HUES48 (cell line): ENCODE measurements at regions not wholly inside any gene's neighbourhood (a gene's known extent, or its start where the extent isn't known, plus 50 kb on each side); places are given as distances from the start of the nearest gene placed in this dataset.

Source experiments
- H3K27ac ChIP-seq: one replicate; pipeline ENCODE4 v1.7.0; 2013; ENCODE audit warnings: low read depth, low read length, inconsistent platforms
- H3K27me3 ChIP-seq: 2 replicates; pipeline ENCODE4 v1.6.1; 2013; ENCODE audit warnings: mild to moderate bottlenecking, low read length; ENCODE audit not compliant: control insufficient read depth, insufficient read depth
- H3K36me3 ChIP-seq: 2 replicates; pipeline ENCODE4 v1.6.1; 2013; ENCODE audit warnings: low read length; ENCODE audit not compliant: control insufficient read depth, insufficient read depth
- H3K4me1 ChIP-seq: 2 replicates; pipeline ENCODE4 v1.6.1; 2013; ENCODE audit warnings: mild to moderate bottlenecking, low read length; ENCODE audit not compliant: control insufficient read depth, insufficient read depth
- H3K4me3 ChIP-seq: 2 replicates; pipeline ENCODE4 v1.5.1; 2013; ENCODE audit warnings: mild to moderate bottlenecking, low read depth, low read length
- H3K9ac ChIP-seq: 2 replicates; pipeline ENCODE4 v1.6.1; 2013; ENCODE audit warnings: mild to moderate bottlenecking, low read depth, low read length, moderate library complexity
- H3K9me3 ChIP-seq: 2 replicates; pipeline ENCODE4 v1.6.1; 2013; ENCODE audit warnings: low read length; ENCODE audit not compliant: control insufficient read depth, insufficient read depth

DNA sequence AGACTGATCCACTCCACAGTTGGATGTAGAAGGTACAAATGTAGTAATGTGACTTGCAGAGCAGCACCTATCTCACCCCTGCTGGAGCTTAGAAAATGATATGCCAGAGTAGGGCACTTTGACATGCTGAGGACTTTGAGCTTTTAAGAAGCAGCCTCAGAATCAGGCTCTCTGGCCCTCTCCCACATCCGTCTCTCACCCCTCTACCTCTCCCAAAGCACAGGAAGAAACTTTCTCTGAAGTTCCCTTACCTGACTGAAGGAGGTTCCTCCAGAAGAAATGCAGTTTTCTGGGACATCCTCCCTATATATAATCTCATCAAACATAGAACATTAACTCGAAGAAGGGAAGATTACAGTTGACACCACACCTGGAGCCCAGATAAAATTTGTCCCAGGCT is 98.4 kb upstream of the PEX5L start:
- Histone ChIP-seq H3K9ac (no peak overlapping the region), H3K4me3 (no peak overlapping the region), H3K36me3 (no peaks in the 10 kb centered on the region), H3K27ac (peak overlapping the region; percentile 16), H3K27me3 (no peaks in the 10 kb centered on the region), H3K9me3 (no peaks in the 10 kb centered on the region), H3K4me1 (peaks cover 30% of the 10 kb centered on the region)

DNA sequence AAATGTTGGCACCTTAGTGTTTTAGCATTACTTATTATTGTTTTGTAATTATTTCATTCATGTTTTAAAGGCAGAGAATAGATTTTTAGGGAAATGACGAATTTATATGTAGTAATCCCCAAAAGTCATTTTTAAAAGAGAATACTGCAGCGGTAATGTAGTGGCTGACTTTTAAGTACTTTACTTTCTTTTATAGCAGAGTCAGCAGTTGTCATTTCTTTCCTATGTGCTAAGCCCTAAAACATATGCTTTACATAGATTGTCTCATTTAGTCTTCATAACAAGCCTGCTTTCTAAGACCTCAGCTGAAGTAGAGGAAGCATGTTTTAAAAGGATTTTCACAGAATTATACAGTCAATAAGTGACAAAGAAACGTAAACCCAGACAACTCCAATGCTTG is 102.1 kb upstream of the PEX5L start:
- no peaks in the 10 kb centered on the region for H3K9me3 ChIP-seq
- no peaks in the 10 kb centered on the region for H3K27me3 ChIP-seq
- H3K36me3 ChIP-seq, result no peaks in the 10 kb centered on the region
- no peak overlapping the region for H3K9ac ChIP-seq
- H3K4me3 ChIP-seq, result no peak overlapping the region
- no peak overlapping the region for H3K27ac ChIP-seq
- H3K4me1 ChIP-seq, result peaks cover 21% of the 10 kb centered on the region

DNA sequence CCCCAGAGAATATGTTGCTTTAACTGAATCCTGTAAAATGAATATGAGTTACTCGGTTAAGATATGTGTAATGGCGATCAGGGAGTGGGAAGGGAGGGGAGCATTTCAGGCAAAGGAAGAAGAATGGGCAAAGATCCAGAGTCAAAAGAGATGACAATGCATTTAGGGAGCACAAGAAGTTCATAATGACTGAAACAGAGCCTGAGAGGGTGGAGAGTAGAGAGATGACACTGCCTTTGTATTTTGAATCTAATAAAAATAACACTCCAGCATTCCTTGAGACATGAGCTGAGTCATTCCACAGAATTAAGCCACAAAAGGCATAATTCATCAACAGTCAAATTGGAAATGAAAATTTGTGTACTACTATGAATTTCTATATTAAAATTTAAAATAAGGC is 105.3 kb upstream of the PEX5L start:
- H3K9me3 ChIP-seq, result no peaks in the 10 kb centered on the region
- H3K27ac ChIP-seq, result no peak overlapping the region
- no peak overlapping the region for H3K9ac ChIP-seq
- no peak overlapping the region for H3K4me3 ChIP-seq
- H3K27me3 ChIP-seq, result no peaks in the 10 kb centered on the region
- H3K36me3 ChIP-seq, result no peaks in the 10 kb centered on the region
- H3K4me1 ChIP-seq, result no peaks in the 10 kb centered on the region

DNA sequence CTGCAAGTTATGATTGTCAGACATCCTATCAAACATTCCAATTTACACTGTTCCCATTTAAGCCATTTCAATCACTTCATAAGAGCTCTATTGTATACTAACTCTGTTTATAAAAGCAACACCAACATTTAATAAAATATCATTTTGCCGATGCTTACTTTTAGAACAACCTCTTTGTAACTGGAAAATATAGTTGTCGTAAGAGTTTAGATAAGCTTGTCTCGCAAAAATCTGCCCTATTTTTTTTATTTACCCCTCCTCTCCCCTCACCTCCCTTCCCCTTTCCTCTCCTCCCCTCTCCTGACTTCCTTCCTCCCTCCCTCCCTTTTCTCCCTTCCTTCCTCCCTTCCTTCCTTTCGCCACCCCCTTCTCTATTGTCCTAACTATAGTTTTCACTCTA is 105.7 kb upstream of the PEX5L start:
- Histone ChIP-seq H3K4me3 (no peak overlapping the region), H3K9ac (no peak overlapping the region), H3K27ac (no peak overlapping the region), H3K27me3 (no peaks in the 10 kb centered on the region), H3K9me3 (no peaks in the 10 kb centered on the region), H3K4me1 (no peaks in the 10 kb centered on the region), H3K36me3 (no peaks in the 10 kb centered on the region)

DNA sequence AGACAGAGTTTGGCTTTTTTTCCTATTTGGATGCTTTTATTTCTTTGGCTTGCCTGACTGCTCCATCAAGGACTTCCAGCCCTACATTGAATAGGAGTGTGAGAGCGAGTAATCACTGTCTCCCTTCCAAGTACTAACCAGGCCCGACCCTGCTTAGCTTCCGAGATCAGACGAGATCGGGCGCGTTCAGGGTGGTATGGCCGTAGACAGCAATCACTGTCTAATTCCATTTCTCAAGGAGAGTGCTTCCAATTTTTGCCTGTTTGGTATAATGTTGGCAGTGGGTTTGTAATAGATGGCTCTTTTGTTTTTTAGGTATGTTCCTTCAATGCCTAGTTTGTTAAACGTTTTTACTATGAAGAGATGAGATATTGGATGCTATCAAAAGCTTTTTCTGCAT is 125.0 kb upstream of the PEX5L start:
- no peaks in the 10 kb centered on the region for H3K27me3 ChIP-seq
- no peak overlapping the region for H3K27ac ChIP-seq
- no peak overlapping the region for H3K9ac ChIP-seq
- H3K36me3 ChIP-seq, result no peaks in the 10 kb centered on the region
- no peaks in the 10 kb centered on the region for H3K9me3 ChIP-seq
- 0 out of 2 replicates have a peak, but pooled peaks cover 3% of the 10 kb centered on the region for H3K4me1 ChIP-seq
- no peak overlapping the region for H3K4me3 ChIP-seq

DNA sequence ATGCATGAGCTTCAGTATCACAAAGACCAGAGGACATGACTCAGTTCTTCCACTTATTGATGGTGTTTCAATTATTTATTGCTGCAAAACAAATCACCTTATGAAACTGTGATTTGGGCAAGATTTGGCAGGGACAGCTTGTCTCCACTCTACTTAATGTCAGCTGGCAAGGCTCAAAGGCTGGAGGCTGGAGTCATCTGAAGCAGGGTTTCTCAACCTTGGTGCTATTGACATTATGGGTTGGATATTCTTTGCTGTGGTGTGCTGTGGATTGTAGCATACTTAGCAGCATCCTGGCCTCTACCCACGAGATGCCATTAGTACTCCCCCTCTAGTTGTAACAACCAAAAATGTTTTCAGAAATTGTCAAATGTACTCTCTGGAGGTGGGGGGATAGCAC is 138.8 kb upstream of the PEX5L start:
- H3K4me1 ChIP-seq, result peaks cover 21% of the 10 kb centered on the region
- no peaks in the 10 kb centered on the region for H3K36me3 ChIP-seq
- no peak overlapping the region for H3K9ac ChIP-seq
- H3K4me3 ChIP-seq, result no peak overlapping the region
- H3K27ac ChIP-seq, result no peak overlapping the region
- H3K27me3 ChIP-seq, result no peaks in the 10 kb centered on the region
- no peaks in the 10 kb centered on the region for H3K9me3 ChIP-seq

DNA sequence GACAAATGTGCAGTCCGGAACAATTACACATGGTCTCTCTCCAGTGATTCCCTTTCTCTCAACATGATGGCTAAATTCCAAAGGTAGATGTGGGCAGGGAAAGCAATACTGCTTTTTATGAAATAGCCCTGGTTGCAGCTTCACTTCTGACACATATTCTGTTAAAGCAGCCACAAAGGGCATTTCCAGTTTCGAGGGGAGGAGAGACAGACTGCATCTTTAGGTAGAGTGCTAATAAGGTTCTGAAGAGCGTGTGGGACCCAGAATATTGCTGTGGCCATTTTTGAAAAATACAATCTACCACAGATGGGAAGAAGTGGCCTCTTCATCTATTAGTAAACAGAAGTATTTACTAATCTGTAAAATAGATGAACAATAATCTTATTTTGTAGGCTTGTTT is 139.3 kb upstream of the PEX5L start:
- Histone ChIP-seq H3K36me3 (no peaks in the 10 kb centered on the region), H3K27me3 (no peaks in the 10 kb centered on the region), H3K9ac (no peak overlapping the region), H3K9me3 (no peaks in the 10 kb centered on the region), H3K4me1 (peaks cover 23% of the 10 kb centered on the region), H3K27ac (no peak overlapping the region), H3K4me3 (no peak overlapping the region)

DNA sequence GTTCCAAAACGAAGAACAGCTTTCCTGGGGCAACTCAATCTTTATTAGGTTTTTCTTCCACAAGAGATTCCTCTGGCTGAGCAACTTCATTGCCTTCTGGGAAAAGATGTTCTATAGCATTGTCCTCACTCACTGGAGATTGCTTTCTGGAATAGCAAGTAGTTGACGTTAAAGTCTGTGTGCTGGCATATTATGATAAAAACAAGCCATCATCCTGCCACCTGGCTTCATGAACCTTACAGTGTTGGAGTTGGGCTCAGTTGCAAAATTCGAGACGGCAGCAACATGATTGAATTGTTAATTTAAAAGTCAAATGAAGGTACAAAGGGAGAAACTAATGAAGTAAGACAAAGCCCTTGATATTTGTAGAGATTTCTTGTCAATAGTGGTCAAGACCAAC is 140.5 kb upstream of the PEX5L start:
- Histone ChIP-seq H3K27ac (no peak overlapping the region), H3K9ac (no peak overlapping the region), H3K4me1 (peaks cover 20% of the 10 kb centered on the region), H3K9me3 (no peaks in the 10 kb centered on the region), H3K36me3 (no peaks in the 10 kb centered on the region), H3K27me3 (no peaks in the 10 kb centered on the region), H3K4me3 (no peak overlapping the region)

DNA sequence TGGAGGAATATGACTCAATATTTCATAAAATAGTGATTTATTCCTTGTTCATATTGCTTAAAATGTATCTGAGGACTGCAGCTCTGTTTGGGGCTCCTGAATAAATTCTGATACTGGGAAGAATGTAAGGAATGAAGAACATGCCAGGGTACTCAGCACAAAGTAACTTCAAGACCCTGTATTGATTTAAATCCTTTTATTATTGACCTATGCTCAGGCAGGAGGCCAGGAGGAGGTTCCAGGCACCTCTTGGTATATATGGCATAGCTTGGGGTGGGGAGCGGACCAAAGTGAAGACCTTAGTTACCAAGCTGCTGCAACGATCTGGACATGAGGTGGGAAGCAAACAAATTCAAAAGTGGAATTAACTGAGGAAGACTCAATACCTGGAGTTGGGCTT is 142.8 kb upstream of the PEX5L start:
- H3K4me1 ChIP-seq, result peaks cover 20% of the 10 kb centered on the region
- H3K36me3 ChIP-seq, result no peaks in the 10 kb centered on the region
- no peaks in the 10 kb centered on the region for H3K9me3 ChIP-seq
- no peaks in the 10 kb centered on the region for H3K27me3 ChIP-seq
- H3K27ac ChIP-seq, result peak overlapping the region; percentile 32
- no peak overlapping the region for H3K9ac ChIP-seq
- no peak overlapping the region for H3K4me3 ChIP-seq

DNA sequence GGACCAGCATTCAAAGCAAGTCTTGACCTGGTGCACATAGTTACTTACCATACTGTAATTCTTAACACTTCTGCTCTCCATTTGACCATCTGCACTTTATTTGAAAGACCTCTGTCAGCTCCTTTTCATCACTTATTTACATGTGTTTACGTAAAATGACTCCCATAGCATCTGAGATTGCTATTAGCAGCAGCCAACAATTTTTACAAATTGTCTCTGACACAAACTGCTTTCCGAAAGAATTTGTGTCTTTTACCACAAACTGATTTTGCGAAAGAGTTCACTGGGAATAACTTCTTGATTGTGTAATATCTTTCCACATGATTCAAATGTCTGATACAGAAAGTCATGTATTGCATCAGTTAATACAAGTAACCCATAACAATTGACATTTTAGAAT is 144.1 kb upstream of the PEX5L start:
- H3K9ac ChIP-seq, result no peak overlapping the region
- no peak overlapping the region for H3K27ac ChIP-seq
- H3K36me3 ChIP-seq, result no peaks in the 10 kb centered on the region
- no peaks in the 10 kb centered on the region for H3K9me3 ChIP-seq
- no peaks in the 10 kb centered on the region for H3K27me3 ChIP-seq
- H3K4me1 ChIP-seq, result peaks cover 20% of the 10 kb centered on the region
- no peak overlapping the region for H3K4me3 ChIP-seq

DNA sequence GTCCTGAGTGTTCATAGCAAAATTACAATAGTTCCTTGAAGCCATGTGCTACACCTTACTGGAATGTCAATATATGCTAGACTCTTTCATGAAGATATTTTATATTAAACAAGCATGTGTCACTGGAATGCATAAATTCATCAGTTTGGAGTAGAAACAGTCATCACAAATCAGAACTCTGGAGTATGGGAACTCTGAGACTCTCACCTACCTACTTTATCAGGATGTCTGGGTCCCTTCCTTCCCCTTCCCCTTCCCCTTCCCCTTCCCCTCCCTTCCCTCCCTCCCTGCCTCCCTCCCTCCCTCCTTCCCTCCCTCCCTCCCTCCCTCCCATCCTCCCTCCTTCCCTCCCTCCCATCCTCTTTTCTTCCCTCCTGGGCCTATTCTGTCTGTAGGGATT is 144.7 kb upstream of the PEX5L start:
- no peaks in the 10 kb centered on the region for H3K9me3 ChIP-seq
- H3K9ac ChIP-seq, result no peak overlapping the region
- H3K27me3 ChIP-seq, result no peaks in the 10 kb centered on the region
- no peaks in the 10 kb centered on the region for H3K36me3 ChIP-seq
- peaks cover 20% of the 10 kb centered on the region for H3K4me1 ChIP-seq
- H3K27ac ChIP-seq, result no peak overlapping the region
- H3K4me3 ChIP-seq, result no peak overlapping the region

DNA sequence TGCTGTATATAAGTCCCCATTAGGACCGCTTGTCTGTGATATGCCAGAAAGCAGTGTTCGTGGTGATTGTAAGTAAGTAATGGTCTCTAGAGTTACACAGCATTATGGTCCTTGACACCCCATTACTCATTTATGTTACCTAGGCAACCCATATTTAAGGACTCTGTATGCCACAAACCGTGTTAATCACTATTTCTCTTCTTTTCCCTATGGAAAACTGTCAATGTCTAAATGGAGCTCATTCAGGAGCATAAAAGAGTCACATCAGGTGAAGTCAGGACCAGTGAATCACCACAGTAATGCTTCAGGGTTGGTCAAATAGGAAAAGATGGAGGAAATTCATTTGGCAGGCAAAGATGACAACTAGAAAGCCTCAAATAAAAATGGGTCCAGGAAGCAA is 146.6 kb upstream of the PEX5L start:
- Histone ChIP-seq H3K27me3 (no peaks in the 10 kb centered on the region), H3K36me3 (no peaks in the 10 kb centered on the region), H3K4me1 (peaks cover 20% of the 10 kb centered on the region), H3K9me3 (no peaks in the 10 kb centered on the region), H3K4me3 (no peak overlapping the region), H3K27ac (no peak overlapping the region), H3K9ac (no peak overlapping the region)
